ENCODE measurements at regions not wholly inside any gene's neighbourhood (a gene's known extent, or its start where the extent isn't known, plus 50 kb on each side); places are given as distances from the start of the nearest gene placed in this dataset.

GRCh38 chr14:101119830-101120571 lies 216.5 kb upstream of the RTL1 start:
- peaks cover 4% of the 10 kb centered on the region; the same call in 1 of the 2 replicates for H3K36me3 ChIP-seq (ENCODE audit: insufficient read depth, low read length)
- DNase-seq (peak; percentile 34), ATAC-seq (ENCODE audit: insufficient read depth, low read depth) (no peak; the same call in 2 of the 3 replicates)
- H3K79me2 ChIP-seq (ENCODE audit: insufficient read depth, low read length): peaks cover 25% of the 10 kb centered on the region
- H3K9me3 ChIP-seq (ENCODE audit: insufficient read depth, low read length, severe bottlenecking): no peaks in the 10 kb centered on the region
- no peaks in the 10 kb centered on the region for H3K27me3 ChIP-seq (ENCODE audit: insufficient read depth, low read length, poor library complexity)
- peak overlapping the region; percentile 93 for H3K27ac ChIP-seq (ENCODE audit: low read length)
- no peak for TF ChIP-seq EZH2 (IDR thresholded peaks at IDR 0.05; ENCODE audit: borderline replicate concordance, low read depth, low read length, severe bottlenecking)
- TF ChIP-seq CTCF (IDR thresholded peaks at IDR 0.05; ENCODE audit: borderline replicate concordance, extremely low read depth, low read length, poor library complexity, severe bottlenecking): peak; percentile 46
- peak overlapping the region; percentile 84 for H3K9ac ChIP-seq (ENCODE audit: low read depth, low read length)
- H2AFZ ChIP-seq (ENCODE audit: low read depth, low read length): peak overlapping the region; percentile 70
- no peaks in the 10 kb centered on the region for H4K20me1 ChIP-seq (ENCODE audit: insufficient read depth, low read length)
- H3K4me3 ChIP-seq (ENCODE audit: low read depth in 1 of 2, low read length in 2 of 2): peak overlapping the region in 1 of 2 experiments; percentile 58; a peak in 2 of 4 replicates
- H3K4me1 ChIP-seq (ENCODE audit: insufficient read depth, low read length): peaks cover 41% of the 10 kb centered on the region
- H3K4me2 ChIP-seq (ENCODE audit: insufficient read depth, low read length): peak overlapping the region; percentile 79

GRCh38 chr14:101120641-101121507 lies 217.4 kb upstream of the RTL1 start:
- H3K27me3 ChIP-seq (ENCODE audit: insufficient read depth, low read length, poor library complexity): no peaks in the 10 kb centered on the region
- H3K4me3 ChIP-seq (ENCODE audit: low read depth in 1 of 2, low read length in 2 of 2): peak overlapping the region; percentile 23 to 58; a peak in 3 of 4 replicates
- no peaks in the 10 kb centered on the region for H3K9me3 ChIP-seq (ENCODE audit: insufficient read depth, low read length, severe bottlenecking)
- peak overlapping the region; percentile 93 for H3K27ac ChIP-seq (ENCODE audit: low read length)
- H3K4me2 ChIP-seq (ENCODE audit: insufficient read depth, low read length): peak overlapping the region; percentile 79
- no peaks in the 10 kb centered on the region for H4K20me1 ChIP-seq (ENCODE audit: insufficient read depth, low read length)
- H3K4me1 ChIP-seq (ENCODE audit: insufficient read depth, low read length): peaks cover 41% of the 10 kb centered on the region
- TF ChIP-seq CTCF (IDR thresholded peaks at IDR 0.05; ENCODE audit: borderline replicate concordance, extremely low read depth, low read length, poor library complexity, severe bottlenecking) (no peak), EZH2 (IDR thresholded peaks at IDR 0.05; ENCODE audit: borderline replicate concordance, low read depth, low read length, severe bottlenecking) (no peak)
- H2AFZ ChIP-seq (ENCODE audit: low read depth, low read length): peak overlapping the region; percentile 70
- peak overlapping the region; percentile 84 for H3K9ac ChIP-seq (ENCODE audit: low read depth, low read length)
- peak; percentile 95 for DNase-seq
- H3K36me3 ChIP-seq (ENCODE audit: insufficient read depth, low read length): peaks cover 4% of the 10 kb centered on the region; the same call in 1 of the 2 replicates
- peak; percentile 93 for ATAC-seq (ENCODE audit: insufficient read depth, low read depth)
- peaks cover 25% of the 10 kb centered on the region for H3K79me2 ChIP-seq (ENCODE audit: insufficient read depth, low read length)

GRCh38 chr14:101121508-101122139 lies 218.1 kb upstream of the RTL1 start:
- no peaks in the 10 kb centered on the region for H3K9me3 ChIP-seq (ENCODE audit: insufficient read depth, low read length, severe bottlenecking)
- no peaks in the 10 kb centered on the region for H3K27me3 ChIP-seq (ENCODE audit: insufficient read depth, low read length, poor library complexity)
- peak overlapping the region; percentile 70 for H2AFZ ChIP-seq (ENCODE audit: low read depth, low read length)
- DNase-seq (no peak), ATAC-seq (ENCODE audit: insufficient read depth, low read depth) (peak; percentile 27)
- TF ChIP-seq CTCF (IDR thresholded peaks at IDR 0.05; ENCODE audit: borderline replicate concordance, extremely low read depth, low read length, poor library complexity, severe bottlenecking): no peak
- no peak for TF ChIP-seq EZH2 (IDR thresholded peaks at IDR 0.05; ENCODE audit: borderline replicate concordance, low read depth, low read length, severe bottlenecking)
- peak overlapping the region; percentile 84 for H3K9ac ChIP-seq (ENCODE audit: low read depth, low read length)
- H3K4me2 ChIP-seq (ENCODE audit: insufficient read depth, low read length): peak overlapping the region; percentile 79
- H3K4me1 ChIP-seq (ENCODE audit: insufficient read depth, low read length): peaks cover 41% of the 10 kb centered on the region
- peak overlapping the region; percentile 23 to 58; a peak in 3 of 4 replicates for H3K4me3 ChIP-seq (ENCODE audit: low read depth in 1 of 2, low read length in 2 of 2)
- H3K36me3 ChIP-seq (ENCODE audit: insufficient read depth, low read length): peaks cover 4% of the 10 kb centered on the region; the same call in 1 of the 2 replicates
- peaks cover 25% of the 10 kb centered on the region for H3K79me2 ChIP-seq (ENCODE audit: insufficient read depth, low read length)
- H4K20me1 ChIP-seq (ENCODE audit: insufficient read depth, low read length): no peaks in the 10 kb centered on the region
- peak overlapping the region; percentile 93 for H3K27ac ChIP-seq (ENCODE audit: low read length)
